Effector CD8-positive, alpha-beta T cell (primary cell): ENCODE measurements at regions not wholly inside any gene's neighbourhood (a gene's known extent, or its start where the extent isn't known, plus 50 kb on each side); places are given as distances from the start of the nearest gene placed in this dataset.

Experiments
- DNase-seq: peaks from one replicate; lab custom pipeline; 2025; lab: John Stamatoyannopoulos, UW

DNA sequence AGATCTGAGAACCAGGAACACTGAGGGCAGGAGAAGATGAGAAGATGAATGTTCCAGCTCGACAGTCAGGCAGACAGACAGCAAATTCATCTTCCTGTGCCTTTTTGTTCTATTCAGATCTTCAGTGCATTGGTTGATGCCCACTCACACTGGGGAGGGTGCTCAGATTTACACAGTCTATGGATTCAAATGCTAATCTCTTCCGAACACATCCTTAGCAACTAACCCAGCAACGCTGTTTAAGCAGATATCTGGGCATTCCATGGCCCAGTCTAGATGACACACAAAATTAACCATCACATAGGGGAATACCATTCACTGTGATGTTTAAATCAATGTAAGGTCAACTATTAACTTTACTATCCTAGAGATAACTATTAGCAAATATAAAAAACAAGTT, 571.9 kb downstream of the NYAP2 start:
- DNase-seq = no peak

- DNase-seq = no peak
These were observed 549.4 kb downstream of the NYAP2 start for GRCh38 chr2:225948903-225949302.

DNA sequence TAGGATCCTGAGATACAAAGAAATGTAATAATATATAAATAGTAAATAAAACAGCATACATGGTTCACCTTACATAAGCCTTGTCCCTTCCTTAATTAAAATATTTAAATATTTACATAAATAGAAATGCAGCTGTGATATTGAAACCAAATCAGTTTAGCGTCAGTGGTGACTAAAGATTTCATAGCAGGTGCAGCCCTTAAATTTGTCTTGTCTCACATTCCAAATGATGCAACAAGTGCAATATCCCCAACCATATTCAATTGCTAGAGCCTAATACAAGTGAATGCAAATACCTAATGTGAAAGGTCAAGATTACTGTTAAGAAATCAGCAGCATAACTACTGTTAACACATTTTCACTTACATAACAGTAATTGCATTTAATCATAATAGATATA, 539.5 kb downstream of the NYAP2 start:
- no peak for DNase-seq

- no peak for DNase-seq
These were observed 538.2 kb downstream of the NYAP2 start for GRCh38 chr2:225937625-225938187.

DNA sequence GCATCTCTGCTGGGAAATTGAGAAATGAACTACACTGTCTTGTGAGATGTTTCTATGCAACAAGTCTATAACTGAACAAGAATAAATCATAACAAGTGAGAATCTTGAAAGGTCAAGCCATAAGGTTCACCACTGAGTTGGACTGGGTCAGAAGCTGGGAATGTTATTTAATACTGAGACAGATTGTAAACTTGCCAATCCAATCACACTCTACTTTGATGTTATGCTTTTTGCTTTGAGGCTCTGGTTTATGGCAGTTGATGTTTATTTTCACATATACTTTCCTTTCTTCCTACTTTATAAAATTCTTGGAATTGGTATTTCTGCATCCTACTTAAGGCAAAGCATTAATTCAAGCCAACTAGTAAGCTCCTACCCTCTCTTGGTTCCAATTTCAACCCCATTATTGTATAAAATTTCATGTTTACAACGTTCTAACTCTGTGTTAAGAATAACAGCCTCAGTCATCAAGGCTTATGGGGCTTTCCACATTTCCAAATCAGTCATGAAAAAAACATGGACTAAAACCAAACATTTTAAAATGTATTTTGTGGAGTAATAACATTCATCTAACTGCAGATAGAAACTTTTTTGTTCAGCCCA, 533.4 kb downstream of the NYAP2 start:
- no peak for DNase-seq

DNA sequence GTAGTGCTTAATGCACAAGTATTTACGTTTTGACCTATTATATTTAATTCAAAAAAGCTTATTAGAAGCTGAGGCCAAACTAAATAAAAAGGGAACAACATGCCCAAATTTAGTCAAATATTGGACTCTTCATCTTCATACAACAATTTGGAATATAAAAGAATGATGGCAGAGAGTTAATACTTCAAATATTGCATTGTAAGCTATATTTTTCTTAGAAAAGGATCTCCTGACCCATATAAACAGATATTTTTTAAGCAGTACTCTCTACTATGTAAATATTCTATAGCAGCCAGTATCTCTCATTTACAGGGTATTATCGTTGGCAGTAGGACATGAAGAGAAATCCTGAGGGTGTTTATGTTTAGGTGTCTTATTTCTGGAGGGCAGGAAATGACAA, 531.2 kb downstream of the NYAP2 start:
- no peak for DNase-seq

GRCh38 chr2:225920621-225921220, 521.2 kb downstream of the NYAP2 start:
- DNase-seq = no peak

GRCh38 chr2:225916692-225917091, 517.2 kb downstream of the NYAP2 start:
- no peak for DNase-seq

GRCh38 chr2:225911019-225911418, 511.5 kb downstream of the NYAP2 start:
- DNase-seq = no peak

GRCh38 chr2:225895126-225895525, 495.6 kb downstream of the NYAP2 start:
- DNase-seq = no peak

DNA sequence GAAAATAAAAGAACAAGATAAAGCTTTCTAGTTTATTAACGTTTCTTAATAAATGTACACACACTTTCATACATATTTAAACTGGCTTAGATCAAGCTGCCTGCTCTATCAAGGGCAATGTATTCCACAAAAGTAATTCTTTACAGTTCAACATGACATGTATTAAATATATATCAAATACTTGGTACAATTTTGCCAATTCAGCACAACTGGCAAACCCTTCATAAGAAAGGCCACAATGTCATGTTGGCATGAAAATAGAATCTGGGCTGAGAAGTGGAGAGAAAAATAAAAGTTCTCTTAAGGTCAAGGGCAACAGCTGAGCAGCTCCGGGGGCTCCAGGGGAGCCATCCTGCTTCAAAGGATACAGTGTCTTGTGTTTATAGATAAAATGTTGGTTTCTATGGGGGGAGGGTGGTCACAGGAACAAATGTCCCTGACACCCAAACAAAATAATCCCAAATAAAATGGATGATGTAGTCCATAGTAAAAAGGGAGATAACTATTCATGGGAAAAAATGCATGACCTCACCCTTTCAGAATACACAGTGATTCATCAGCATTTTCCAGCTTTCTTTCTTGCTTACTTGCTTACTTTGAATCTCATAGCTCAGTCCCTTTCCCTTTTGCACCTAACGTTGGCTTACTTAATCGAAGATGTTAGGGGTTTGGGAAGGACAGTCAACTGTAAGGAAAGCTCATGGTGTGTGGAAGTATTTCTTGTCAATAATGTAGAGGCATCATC, 494.9 kb downstream of the NYAP2 start:
- no peak for DNase-seq

DNA sequence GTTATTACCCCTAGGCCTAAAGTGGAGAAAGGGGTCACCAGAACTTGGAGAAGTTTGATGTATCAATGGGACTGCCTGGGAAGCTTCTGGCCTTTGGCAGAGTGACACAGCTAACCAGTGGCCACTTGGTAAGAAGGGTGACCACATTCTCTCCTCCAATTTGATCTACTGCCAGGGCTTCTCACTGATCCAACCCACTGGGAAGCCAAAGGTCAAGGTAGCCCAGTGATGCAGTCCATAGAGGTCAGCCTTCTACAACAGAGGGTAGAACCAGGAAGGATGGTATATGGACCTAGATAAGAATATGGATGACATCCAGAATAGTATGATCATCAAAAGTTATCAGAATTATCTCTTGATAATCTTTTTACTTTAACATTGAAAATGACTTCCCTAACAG, 493.6 kb downstream of the NYAP2 start:
- no peak for DNase-seq

- no peak for DNase-seq
These were observed 492.3 kb downstream of the NYAP2 start for GRCh38 chr2:225891771-225892170.

DNA sequence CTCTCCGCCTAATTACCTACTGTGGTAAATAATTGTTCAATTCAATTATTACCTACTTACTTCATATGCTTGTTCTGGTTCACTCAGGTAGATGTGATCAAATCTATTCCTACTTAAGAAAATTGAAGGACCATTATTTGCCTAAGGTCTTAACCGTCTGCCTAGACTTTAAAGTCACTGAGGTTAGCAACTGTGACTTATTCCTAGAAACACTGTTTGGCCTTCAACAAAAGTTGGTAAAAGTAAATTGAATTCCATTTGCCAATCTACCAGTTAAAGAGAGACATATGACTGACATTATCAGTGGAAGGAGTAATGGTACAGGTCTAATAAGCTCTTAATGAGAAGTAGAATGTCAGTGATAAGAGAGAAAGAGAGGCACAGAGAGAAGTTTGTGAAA, 491.5 kb downstream of the NYAP2 start:
- DNase-seq = no peak

DNA sequence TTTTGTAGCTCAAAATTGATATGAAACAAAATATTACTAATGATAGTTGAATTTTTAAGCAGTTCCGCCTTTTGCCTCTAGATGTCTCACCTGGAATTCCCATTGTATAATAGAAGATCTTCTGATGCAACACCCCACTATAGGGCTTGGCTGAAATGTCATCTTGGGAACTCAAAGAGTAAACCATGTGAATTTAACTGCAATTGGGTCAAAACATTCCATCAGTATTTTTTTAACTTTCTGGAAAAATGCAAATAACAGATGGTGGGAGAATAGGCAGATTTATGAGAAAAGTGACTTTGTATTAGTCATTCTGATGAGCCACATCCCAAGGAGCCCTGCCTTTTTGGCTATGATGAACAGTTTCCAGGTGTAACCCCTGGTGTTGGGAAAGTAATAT, 489.9 kb downstream of the NYAP2 start:
- no peak for DNase-seq

DNA sequence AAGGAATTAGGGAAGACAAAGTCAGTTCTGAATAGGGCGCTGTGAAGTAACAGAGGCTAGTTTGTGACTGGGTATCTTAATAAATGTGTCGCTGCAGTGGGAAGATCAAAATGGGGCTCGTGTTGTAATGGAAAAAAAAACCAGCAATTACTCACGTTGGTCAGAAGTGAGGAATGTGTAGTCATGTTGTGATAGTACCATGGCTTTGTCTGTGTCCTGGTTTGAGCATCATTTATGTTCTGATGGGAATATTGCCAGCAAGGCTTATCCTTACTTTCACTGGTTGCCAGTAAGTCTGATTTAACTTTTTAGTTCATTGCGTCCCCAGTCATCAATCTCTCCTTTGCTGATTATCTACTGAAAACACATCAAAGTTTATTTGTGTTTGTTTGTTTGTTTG, 467.6 kb downstream of the NYAP2 start:
- no peak for DNase-seq

- no peak for DNase-seq
These were observed 466.0 kb downstream of the NYAP2 start for GRCh38 chr2:225865468-225865867.

DNA sequence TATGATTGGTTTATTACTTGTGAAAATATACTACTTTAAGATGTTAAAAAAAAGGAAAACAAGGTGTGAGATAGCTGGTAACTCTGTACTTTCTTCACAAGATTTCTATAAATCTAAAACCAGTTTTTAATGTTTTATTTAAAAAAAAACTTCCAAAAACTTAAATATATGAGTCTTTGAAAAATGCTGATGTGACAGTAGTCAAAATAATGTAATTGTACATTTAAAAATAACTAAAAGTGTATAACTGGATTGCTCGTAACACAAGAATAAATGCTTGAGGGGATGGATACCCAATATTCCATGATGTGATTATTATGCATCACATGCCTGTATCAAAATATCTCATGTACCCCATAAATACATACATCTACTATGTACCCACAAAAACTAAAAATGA, 464.9 kb downstream of the NYAP2 start:
- no peak for DNase-seq

DNA sequence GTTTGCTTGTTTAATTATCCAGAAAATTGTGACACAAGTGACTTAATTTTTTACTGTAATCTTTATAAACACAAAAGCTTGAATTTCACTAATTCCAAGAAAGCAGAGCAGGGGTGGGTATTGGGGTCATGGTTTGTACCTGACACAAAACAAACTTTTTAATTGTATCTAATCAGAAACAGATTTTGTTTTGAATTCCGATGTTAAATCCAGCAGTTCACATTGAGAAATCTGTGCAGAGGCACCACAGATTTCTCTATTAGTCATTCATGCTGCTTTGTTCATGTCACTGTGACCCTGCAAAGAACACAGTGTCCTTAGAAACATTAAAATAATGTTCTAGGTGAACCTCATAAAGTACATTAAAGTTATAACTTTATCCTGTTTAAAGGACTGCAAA, 443.4 kb downstream of the NYAP2 start:
- DNase-seq = no peak

DNA sequence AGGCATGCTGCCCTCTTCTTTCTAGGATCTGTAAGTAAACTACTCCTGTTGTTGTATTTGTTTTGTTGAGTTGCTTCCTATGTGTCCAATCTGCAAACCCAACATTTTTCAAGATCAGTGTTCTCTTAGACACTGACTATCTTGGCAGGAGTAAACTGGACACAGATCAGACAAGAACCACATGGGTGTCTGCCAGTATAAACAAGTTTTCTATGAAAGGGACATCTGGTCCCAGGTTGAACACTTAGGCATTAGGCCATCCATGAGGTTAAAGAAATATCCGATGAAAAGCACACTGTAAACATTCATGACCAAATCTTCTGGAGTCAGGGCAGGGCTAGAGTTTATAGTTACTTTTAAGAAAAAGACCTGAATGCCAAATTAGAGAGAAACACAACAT, 441.8 kb downstream of the NYAP2 start:
- DNase-seq = no peak

DNA sequence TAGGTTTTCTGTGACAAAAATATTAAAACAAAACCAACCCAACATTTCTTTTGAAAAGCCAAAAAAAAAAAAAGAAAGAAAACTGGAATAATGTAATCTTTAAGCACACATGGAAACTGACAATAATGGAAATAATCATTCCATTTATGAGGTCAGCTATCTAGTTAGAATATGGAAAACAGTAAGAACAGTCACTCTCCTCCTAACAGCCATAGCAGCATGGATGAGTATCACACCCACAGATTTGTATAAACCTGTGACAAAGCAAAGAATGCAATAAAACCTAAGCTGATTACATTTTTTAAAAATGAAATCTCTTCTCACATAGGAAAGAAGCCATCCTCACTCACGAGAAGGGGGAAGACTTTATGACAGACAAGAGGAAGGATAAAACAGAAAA, 437.8 kb downstream of the NYAP2 start:
- DNase-seq = no peak

- DNase-seq = no peak
These were observed 425.4 kb downstream of the NYAP2 start for GRCh38 chr2:225824748-225825449.

- DNase-seq = no peak
These were observed 421.8 kb downstream of the NYAP2 start for GRCh38 chr2:225821351-225821750.
